ENCODE measurements at regions not wholly inside any gene's neighbourhood (a gene's known extent, or its start where the extent isn't known, plus 50 kb on each side); places are given as distances from the start of the nearest gene placed in this dataset.

GRCh38 chr14:85313560-85314207, 216.3 kb upstream of the FLRT2 start:
- H3K27ac Mint-ChIP-seq, result no peak overlapping the region
- H3K27ac ChIP-seq (ENCODE audit: low read depth), result no peak overlapping the region
- DNase-seq (ENCODE audit: low spot score), result no peak

More at GRCh38 chr14:85313560-85314207, 216.3 kb upstream of the FLRT2 start:
- Mint-ChIP-seq H3K36me3 (ENCODE audit: low read depth) (no peaks in the 10 kb centered on the region; the same call in 2 of the 3 replicates), H3K27me3 (ENCODE audit: insufficient read depth, low read depth, poor library complexity) (no peaks in the 10 kb centered on the region), H3K4me1 (peaks cover 34% of the 10 kb centered on the region), H3K9me3 (no peaks in the 10 kb centered on the region), H3K4me3 (no peak overlapping the region)
- no peak for ATAC-seq
- Histone ChIP-seq H3K4me1 (ENCODE audit: insufficient read depth) (peaks cover 14% of the 10 kb centered on the region; the same call in 1 of the 2 replicates), H3F3A (replicated peaks; ENCODE audit: low read depth) (no peaks in the 10 kb centered on the region), H3K4me2 (no peak overlapping the region), H3K4me3 (no peak overlapping the region), H3K9me2 (ENCODE audit: insufficient read depth) (no peaks in the 10 kb centered on the region; the same call in 1 of the 2 replicates), H4K20me1 (replicated peaks; ENCODE audit: insufficient read depth) (no peaks in the 10 kb centered on the region), H3K27me3 (ENCODE audit: insufficient read depth) (no peaks in the 10 kb centered on the region), H3K36me3 (ENCODE audit: insufficient read depth) (no peaks in the 10 kb centered on the region), H3K79me2 (replicated peaks; ENCODE audit: insufficient read depth) (no peaks in the 10 kb centered on the region), H2AFZ (no peak overlapping the region)
- TF ChIP-seq ZNF462 (CRISPR knock-in tag; IDR thresholded peaks at IDR 0.05) (no peak), CTCF (conservative IDR thresholded peaks at IDR 0.05; ENCODE audit: low read depth in 2 of 2) (no peak), ZNF114 (CRISPR knock-in tag; IDR thresholded peaks at IDR 0.05) (no peak), REST (IDR thresholded peaks at IDR 0.05; ENCODE audit: unreplicated experiment) (no peak), EZH2 (IDR thresholded peaks at IDR 0.05; ENCODE audit: low read depth, unreplicated experiment) (no peak), STAT1 (IDR thresholded peaks at IDR 0.05; ENCODE audit: unreplicated experiment) (no peak), JUNB (IDR thresholded peaks at IDR 0.05; ENCODE audit: unreplicated experiment) (no peak), CREB1 (CRISPR knock-in tag; IDR thresholded peaks at IDR 0.05; ENCODE audit: low read depth) (no peak), ZNF331 (CRISPR knock-in tag; IDR thresholded peaks at IDR 0.05; ENCODE audit: low read depth) (no peak), POLR2AphosphoS5 (IDR thresholded peaks at IDR 0.05; ENCODE audit: low read depth) (no peak), EZH2phosphoT487 (IDR thresholded peaks at IDR 0.05; ENCODE audit: unreplicated experiment) (no peak), ETS1 (IDR thresholded peaks at IDR 0.05) (no peak), NANOG (IDR thresholded peaks at IDR 0.05; ENCODE audit: borderline replicate concordance) (no peak)

All from GM23338 (cell line).